ENCODE measurements at regions not wholly inside any gene's neighbourhood (a gene's known extent, or its start where the extent isn't known, plus 50 kb on each side); places are given as distances from the start of the nearest gene placed in this dataset.

- TF ChIP-seq CTCF (IDR thresholded peaks at IDR 0.05): no peak
- TF ChIP-seq POLR2A (IDR thresholded peaks at IDR 0.05): no peak
These were observed 197.5 kb upstream of the FLRT2 start for GRCh38 chr14:85332401-85332800.

All from upper lobe of left lung (tissue), 4 donors.